HCT116 (cell line): ENCODE measurements at regions not wholly inside any gene's neighbourhood (a gene's known extent, or its start where the extent isn't known, plus 50 kb on each side); places are given as distances from the start of the nearest gene placed in this dataset.

Experiments used
- ATAC-seq: fragments of 200-7000 bp; cut with Tn5 transposase; 2 replicates; pipeline ENCODE4 v1.9.1; 2020; ENCODE audit warnings: mild to moderate bottlenecking, moderate library complexity
- BruUV-seq: library from RNA; stranded (reverse); fragments of 400-500 nt; replicated peaks from 2 replicates; lab custom pipeline; 2021; lab: Mats Ljungman, UMichigan
- CTCF ChIA-PET: fragments of 300-600 bp; sonication (Branson Sonifier 250); formaldehyde crosslinking; loops from one replicate; lab custom pipeline; 2021; ENCODE audit warnings: antibody characterized with exemption; lab: Charles Lee
- POLR2A ChIA-PET: fragments of 300-600, 350-600 bp; sonication (Branson Sonifier 250); formaldehyde crosslinking; loops from one replicate; lab custom pipeline; 2021; ENCODE audit warnings: antibody characterized with exemption; lab: Charles Lee
- RAD21 ChIA-PET, 2 experiments: fragments of 300-600 bp; sonication (Branson Sonifier 250); formaldehyde crosslinking; loops; one replicate each; lab custom pipeline; 2023; ENCODE audit warnings: low total read pairs in 2 of 2; ENCODE audit not compliant: uncharacterized antibody in 2 of 2, unreplicated experiment in 2 of 2, low non-redundant PET in 1 of 2; lab: Charles Lee
- DNase-seq: peaks from one replicate; pipeline ENCODE4 v3.0.0-alpha.2; 2010; ENCODE audit warnings: low read depth, low spot score
- H2AFZ ChIP-seq: fragments of 200-600 bp; shearing (Covaris generic), sonication (generic); 2 replicates; pipeline ENCODE4 v1.6.1; 2017; ENCODE audit warnings: low read depth, mixed run types, mixed read lengths, antibody characterized with exemption, low read length; ENCODE audit not compliant: poor library complexity, severe bottlenecking
- H3K27ac ChIP-seq: 2 replicates; pipeline ENCODE4 v1.5.1; 2012; ENCODE audit warnings: low read depth, low read length
- H3K27me3 ChIP-seq: fragments of 200-600 bp; sonication (generic); 2 replicates; pipeline ENCODE4 v1.6.1; 2016; ENCODE audit warnings: mixed run types, low read length, mixed read lengths; ENCODE audit not compliant: insufficient read depth
- H3K36me3 ChIP-seq, 2 experiments: fragments of 200-500 bp in 1 of 2; fragments of 200-600 bp in 1 of 2; sonication (Bioruptor generic) in 1 of 2; sonication (generic) in 1 of 2; 2 replicates each; pipeline versions ENCODE4 v1.5.1 to v1.6.1; 2014 to 2016; ENCODE audit warnings: low read length in 2 of 2, inconsistent platforms in 1 of 2, mixed read lengths in 1 of 2, mixed run types in 1 of 2; ENCODE audit not compliant: insufficient read depth in 2 of 2, control insufficient read depth in 1 of 2
- H3K4me1 ChIP-seq, 2 experiments: fragments of 200-600 bp in 1 of 2; sonication (generic) in 1 of 2; 2 replicates each; pipeline versions ENCODE4 v1.5.1 to v1.6.1; 2012 to 2017; ENCODE audit warnings: low read length in 2 of 2, inconsistent platforms in 1 of 2, mild to moderate bottlenecking in 1 of 2, mixed read lengths in 1 of 2, mixed run types in 1 of 2, moderate library complexity in 1 of 2; ENCODE audit not compliant: insufficient read depth in 2 of 2, control insufficient read depth in 1 of 2
- H3K4me2 ChIP-seq: fragments of 200-600 bp; sonication (generic); 2 replicates; pipeline ENCODE4 v1.6.1; 2017; ENCODE audit warnings: mixed run types, low read length, mixed read lengths
- H3K4me3 ChIP-seq, 2 experiments: fragments of 200-600 bp in 1 of 2; sonication (generic) in 1 of 2; replicated peaks in 1 of 2; 2 replicates each; pipeline ENCODE4 v1.5.1; 2011 to 2016; ENCODE audit warnings: low read length in 2 of 2, control low read depth in 1 of 2, low read depth in 1 of 2, mild to moderate bottlenecking in 1 of 2, mixed read lengths in 1 of 2, mixed run types in 1 of 2
- H3K79me2 ChIP-seq: fragments of 200-600 bp; sonication (generic); 2 replicates; pipeline ENCODE4 v1.6.1; 2017; ENCODE audit warnings: mild to moderate bottlenecking, mixed run types, low read length, moderate library complexity, mixed read lengths; ENCODE audit not compliant: insufficient read depth
- H3K9ac ChIP-seq: fragments of 200-600 bp; sonication (generic); 2 replicates; pipeline ENCODE4 v1.6.1; 2016; ENCODE audit warnings: low read length, mixed read lengths
- H3K9me2 ChIP-seq: fragments of 200-600 bp; sonication (generic), shearing (Covaris generic); 2 replicates; pipeline ENCODE4 v1.6.1; 2017; ENCODE audit warnings: mixed run types, mild to moderate bottlenecking, moderate library complexity; ENCODE audit not compliant: insufficient read depth
- H3K9me3 ChIP-seq, 2 experiments: fragments of 200-500 bp in 1 of 2; fragments of 200-600 bp in 1 of 2; sonication (Bioruptor generic) in 1 of 2; sonication (generic) in 1 of 2; 2 replicates each; pipeline ENCODE4 v1.6.1; 2014 to 2017; ENCODE audit warnings: low read length in 2 of 2, mixed read lengths in 2 of 2, inconsistent platforms in 1 of 2, low read depth in 1 of 2, mild to moderate bottlenecking in 1 of 2, mixed run types in 1 of 2, moderate library complexity in 1 of 2; ENCODE audit not compliant: control insufficient read depth in 1 of 2, insufficient read depth in 1 of 2
- H4K20me1 ChIP-seq: fragments of 200-600 bp; sonication (generic), shearing (Covaris generic); 2 replicates; pipeline ENCODE4 v1.6.1; 2017; ENCODE audit warnings: mixed run types, mild to moderate bottlenecking, moderate library complexity; ENCODE audit not compliant: insufficient read depth
- CBX3 ChIP-seq: IDR thresholded peaks from 2 replicates; pipeline ENCODE4 v1.6.1; 2012; ENCODE audit warnings: low read depth
- CEBPB ChIP-seq: IDR thresholded peaks from 2 replicates; pipeline ENCODE4 v1.6.1; 2012; ENCODE audit warnings: low read depth
- EGR1 ChIP-seq: IDR thresholded peaks from 2 replicates; pipeline ENCODE4 v1.6.1; 2012; ENCODE audit warnings: low read depth
- ELF1 ChIP-seq: IDR thresholded peaks from 2 replicates; pipeline ENCODE4 v1.6.1; 2012; ENCODE audit warnings: low read depth, borderline replicate concordance
- EZH2 ChIP-seq: fragments of 200-600 bp; sonication (generic); IDR thresholded peaks from 2 replicates; pipeline ENCODE4 v1.6.1; 2017; ENCODE audit warnings: antibody characterized with exemption, mixed run types
- EZH2phosphoT487 ChIP-seq: fragments of 200-600 bp; IDR thresholded peaks from 2 replicates; pipeline ENCODE4 v1.6.1; 2018; ENCODE audit warnings: antibody characterized with exemption, borderline replicate concordance
- JUND ChIP-seq: IDR thresholded peaks from 2 replicates; pipeline ENCODE4 v1.6.1; 2012
- RAD21 ChIP-seq: IDR thresholded peaks from 2 replicates; pipeline ENCODE4 v1.6.1; 2012; ENCODE audit warnings: low read depth, mild to moderate bottlenecking
- SIN3A ChIP-seq: IDR thresholded peaks from 2 replicates; pipeline ENCODE4 v1.6.1; 2012; ENCODE audit warnings: low read depth
- ZBTB33 ChIP-seq: IDR thresholded peaks from 2 replicates; pipeline ENCODE4 v1.6.1; 2011; ENCODE audit warnings: mild to moderate bottlenecking, low read length, moderate library complexity; ENCODE audit not compliant: insufficient replicate concordance; ENCODE audit errors: extremely low read depth
- ZNF274 ChIP-seq: fragments of 200-500 bp; sonication (Bioruptor generic); IDR thresholded peaks from 2 replicates; pipeline ENCODE4 v1.6.1; 2014; ENCODE audit warnings: mild to moderate bottlenecking, low read depth, low read length, inconsistent platforms
- intact Hi-C: fragments of 100-400 bp; cut with micrococcal nuclease; formaldehyde crosslinking; loops from 2 replicates; pipeline ENCODE4 v1.10.0; 2022

- H3K27ac ChIP-seq = no peak overlapping the region
- ATAC-seq (no peak), DNase-seq (no peak)
- no peaks in the 10 kb centered on the region for H3K4me1 ChIP-seq
- no peak overlapping the region for H3K4me2 ChIP-seq
- H2AFZ ChIP-seq = no peak overlapping the region
- H3K36me3 ChIP-seq = no peaks in the 10 kb centered on the region
- POLR2A ChIA-PET = no interaction called here
- H3K79me2 ChIP-seq = no peaks in the 10 kb centered on the region
- H3K9me3 ChIP-seq = no peaks in the 10 kb centered on the region
- RAD21 ChIA-PET = no interaction called here
- no peak overlapping the region for H3K4me3 ChIP-seq
- no peaks in the 10 kb centered on the region for H3K9me2 ChIP-seq
- H3K9ac ChIP-seq = no peak overlapping the region
- intact Hi-C loops = no loop called here
- BruUV-seq = no TSS peak
- CTCF ChIA-PET = no interaction called here
- H4K20me1 ChIP-seq = no peaks in the 10 kb centered on the region
- TF ChIP-seq ZNF274 (no peak), ELF1 (no peak), JUND (no peak), EZH2 (no peak), ZBTB33 (no peak), SIN3A (no peak), EGR1 (no peak), CEBPB (no peak), RAD21 (no peak)
- H3K27me3 ChIP-seq = no peaks in the 10 kb centered on the region
Observed at GRCh38 chr4:176945334-176945733, 152.6 kb upstream of the VEGFC start.

DNA sequence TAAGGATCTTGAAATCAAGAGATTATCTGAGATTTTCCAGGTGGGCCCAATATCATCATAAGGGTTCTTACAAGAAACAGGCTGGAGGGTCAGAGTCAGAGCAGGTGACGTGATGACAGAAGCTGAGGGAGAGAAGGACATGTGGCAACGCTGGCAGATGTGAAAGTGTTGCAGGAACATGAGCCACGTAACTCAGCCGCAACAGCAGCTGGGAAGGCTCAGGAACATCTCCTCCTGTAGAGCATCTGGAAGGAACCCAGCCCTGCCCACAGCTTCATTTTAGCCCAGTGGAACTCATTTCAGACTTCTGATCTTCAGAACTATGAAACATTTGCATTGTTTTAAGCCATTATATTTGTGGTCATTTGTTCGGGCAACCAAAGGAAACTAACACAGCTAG, 156.3 kb upstream of the VEGFC start:
- DNase-seq (no peak), ATAC-seq (no peak)
- no peaks in the 10 kb centered on the region for H3K36me3 ChIP-seq
- H3K27ac ChIP-seq = no peak overlapping the region
- no peak overlapping the region for H3K4me2 ChIP-seq
- H3K4me1 ChIP-seq = no peaks in the 10 kb centered on the region
- H3K9me2 ChIP-seq = no peaks in the 10 kb centered on the region
- no TSS peak for BruUV-seq
- H3K79me2 ChIP-seq = no peaks in the 10 kb centered on the region
- RAD21 ChIA-PET = no interaction called here
- CTCF ChIA-PET = no interaction called here
- TF ChIP-seq CBX3 (no peak), ZBTB33 (no peak), ELF1 (no peak), JUND (no peak), EZH2phosphoT487 (no peak)
- no peaks in the 10 kb centered on the region for H3K27me3 ChIP-seq
- H3K4me3 ChIP-seq = no peak overlapping the region
- H2AFZ ChIP-seq = no peak overlapping the region
- H3K9me3 ChIP-seq = no peaks in the 10 kb centered on the region
- POLR2A ChIA-PET = no interaction called here
- no peak overlapping the region for H3K9ac ChIP-seq
- H4K20me1 ChIP-seq = no peaks in the 10 kb centered on the region
- intact Hi-C loops = no loop called here
